ENCODE measurements at regions not wholly inside any gene's neighbourhood (a gene's known extent, or its start where the extent isn't known, plus 50 kb on each side); places are given as distances from the start of the nearest gene placed in this dataset.
A peak's percentile ranks its signal among the peaks of the same experiment; 100 is the strongest.

DNA sequence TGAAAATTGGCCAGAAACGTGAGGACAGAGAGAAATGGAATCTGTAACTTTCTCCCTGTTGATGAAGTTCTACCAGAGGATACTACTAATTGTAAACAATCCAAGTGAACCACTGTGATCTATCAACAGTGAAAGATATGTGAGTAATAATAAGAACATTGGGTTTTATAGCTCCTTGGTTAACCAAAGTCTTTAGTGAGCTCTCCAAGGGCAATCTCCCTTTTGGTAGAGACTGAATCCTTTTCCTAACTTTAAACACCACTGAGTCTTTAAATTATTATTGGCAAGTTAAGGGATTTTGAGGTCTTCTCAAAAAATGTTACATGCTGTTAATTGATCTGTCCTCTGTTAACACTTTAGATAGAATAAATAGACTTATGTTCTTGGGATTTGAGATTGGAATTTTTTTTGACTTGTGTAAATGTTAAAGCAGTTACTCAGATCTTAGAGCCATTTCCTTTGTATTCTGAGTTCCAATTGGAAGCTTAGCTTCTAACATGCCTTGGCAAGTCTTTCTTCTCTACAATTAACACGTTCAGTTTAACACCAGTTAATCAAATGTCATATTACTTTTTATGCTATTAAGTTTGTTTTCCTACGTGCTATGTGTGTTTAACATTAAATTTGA is 338.2 kb upstream of the DDHD1 start:
- H2AFZ ChIP-seq (ENCODE audit: low read length), result no peak overlapping the region
- no peak overlapping the region for H3K4me2 ChIP-seq (ENCODE audit: extremely low read depth, insufficient read depth, low read length)
- H3K27ac ChIP-seq (ENCODE audit: insufficient read depth, low read length), result no peak overlapping the region
- H3K4me3 ChIP-seq (replicated peaks in 1 of 4; ENCODE audit: control extremely low read depth in 1 of 4, insufficient read depth in 1 of 4, low read depth in 3 of 4, low read length in 4 of 4), result no peak overlapping the region
- H3K27me3 ChIP-seq (ENCODE audit: control insufficient read depth, insufficient read depth, low read length), result no peaks in the 10 kb centered on the region
- no peaks in the 10 kb centered on the region for H3K9me3 ChIP-seq (ENCODE audit: control insufficient read depth, insufficient read depth, low read depth, low read length)
- no peaks in the 10 kb centered on the region for H3K4me1 ChIP-seq (ENCODE audit: control insufficient read depth, extremely low read depth, insufficient read depth, low read length)
- no peak overlapping the region for H3K9ac ChIP-seq (ENCODE audit: insufficient read depth, low read length)
- H3K79me2 ChIP-seq (ENCODE audit: control insufficient read depth, insufficient read depth, low read length), result no peaks in the 10 kb centered on the region
- H4K20me1 ChIP-seq (ENCODE audit: control insufficient read depth, extremely low read depth, insufficient read depth, low read length), result no peaks in the 10 kb centered on the region
- DNase-seq (ENCODE audit: low read depth in 2 of 2), result peak in 1 of 2 donors; percentile 46
- H3K36me3 ChIP-seq (ENCODE audit: control insufficient read depth, insufficient read depth, low read length), result no peaks in the 10 kb centered on the region
- TF ChIP-seq EZH2 (IDR thresholded peaks at IDR 0.05; ENCODE audit: low read length, missing control alignments) (no peak), CTCF (conservative IDR thresholded peaks at IDR 0.05 in 1 of 2, IDR thresholded peaks at IDR 0.05 in 1 of 2; ENCODE audit: low read depth in 1 of 2, low read length in 2 of 2) (no peak)

- Histone ChIP-seq H4K20me1 (ENCODE audit: control insufficient read depth, extremely low read depth, insufficient read depth, low read length) (no peaks in the 10 kb centered on the region), H3K9ac (ENCODE audit: insufficient read depth, low read length) (no peak overlapping the region), H3K9me3 (ENCODE audit: control insufficient read depth, insufficient read depth, low read depth, low read length) (no peaks in the 10 kb centered on the region), H3K27ac (ENCODE audit: insufficient read depth, low read length) (no peak overlapping the region), H3K79me2 (ENCODE audit: control insufficient read depth, insufficient read depth, low read length) (no peaks in the 10 kb centered on the region), H3K4me2 (ENCODE audit: extremely low read depth, insufficient read depth, low read length) (no peak overlapping the region), H3K27me3 (ENCODE audit: control insufficient read depth, insufficient read depth, low read length) (no peaks in the 10 kb centered on the region), H3K36me3 (ENCODE audit: control insufficient read depth, insufficient read depth, low read length) (no peaks in the 10 kb centered on the region), H3K4me1 (ENCODE audit: control insufficient read depth, extremely low read depth, insufficient read depth, low read length) (no peaks in the 10 kb centered on the region), H3K4me3 (replicated peaks in 1 of 4; ENCODE audit: control extremely low read depth in 1 of 4, insufficient read depth in 1 of 4, low read depth in 3 of 4, low read length in 4 of 4) (no peak overlapping the region), H2AFZ (ENCODE audit: low read length) (no peak overlapping the region)
- TF ChIP-seq CTCF (conservative IDR thresholded peaks at IDR 0.05 in 1 of 2, IDR thresholded peaks at IDR 0.05 in 1 of 2; ENCODE audit: low read depth in 1 of 2, low read length in 2 of 2) (no peak), EZH2 (IDR thresholded peaks at IDR 0.05; ENCODE audit: low read length, missing control alignments) (no peak)
- no peak for DNase-seq (ENCODE audit: low read depth in 2 of 2)
These were observed 325.1 kb upstream of the DDHD1 start for GRCh38 chr14:53478174-53478573.

GRCh38 chr14:53473480-53473879 is 320.4 kb upstream of the DDHD1 start:
- Histone ChIP-seq H3K36me3 (ENCODE audit: control insufficient read depth, insufficient read depth, low read length) (no peaks in the 10 kb centered on the region), H3K9ac (ENCODE audit: insufficient read depth, low read length) (no peak overlapping the region)

More at GRCh38 chr14:53473480-53473879, 320.4 kb upstream of the DDHD1 start:
- no peaks in the 10 kb centered on the region for H3K4me1 ChIP-seq (ENCODE audit: control insufficient read depth, extremely low read depth, insufficient read depth, low read length)
- no peaks in the 10 kb centered on the region for H4K20me1 ChIP-seq (ENCODE audit: control insufficient read depth, extremely low read depth, insufficient read depth, low read length)
- no peak overlapping the region for H3K4me3 ChIP-seq (replicated peaks in 1 of 4; ENCODE audit: control extremely low read depth in 1 of 4, insufficient read depth in 1 of 4, low read depth in 3 of 4, low read length in 4 of 4)
- H3K9me3 ChIP-seq (ENCODE audit: control insufficient read depth, insufficient read depth, low read depth, low read length), result no peaks in the 10 kb centered on the region
- H2AFZ ChIP-seq (ENCODE audit: low read length), result no peak overlapping the region
- H3K4me2 ChIP-seq (ENCODE audit: extremely low read depth, insufficient read depth, low read length), result no peak overlapping the region
- no peak overlapping the region for H3K27ac ChIP-seq (ENCODE audit: insufficient read depth, low read length)
- no peaks in the 10 kb centered on the region for H3K79me2 ChIP-seq (ENCODE audit: control insufficient read depth, insufficient read depth, low read length)
- no peaks in the 10 kb centered on the region for H3K27me3 ChIP-seq (ENCODE audit: control insufficient read depth, insufficient read depth, low read length)
- TF ChIP-seq EZH2 (IDR thresholded peaks at IDR 0.05; ENCODE audit: low read length, missing control alignments) (no peak), CTCF (conservative IDR thresholded peaks at IDR 0.05 in 1 of 2, IDR thresholded peaks at IDR 0.05 in 1 of 2; ENCODE audit: low read depth in 1 of 2, low read length in 2 of 2) (no peak)
- no peak for DNase-seq (ENCODE audit: low read depth in 2 of 2)

Data from fibroblast of lung (primary cell).